ENCODE measurements at regions not wholly inside any gene's neighbourhood (a gene's known extent, or its start where the extent isn't known, plus 50 kb on each side); places are given as distances from the start of the nearest gene placed in this dataset.
"Not testable (repeated sequence)": the region's sequence is repeated elsewhere in the genome, so short reads cannot be mapped to it uniquely, and the experiment has no call there.

DNA sequence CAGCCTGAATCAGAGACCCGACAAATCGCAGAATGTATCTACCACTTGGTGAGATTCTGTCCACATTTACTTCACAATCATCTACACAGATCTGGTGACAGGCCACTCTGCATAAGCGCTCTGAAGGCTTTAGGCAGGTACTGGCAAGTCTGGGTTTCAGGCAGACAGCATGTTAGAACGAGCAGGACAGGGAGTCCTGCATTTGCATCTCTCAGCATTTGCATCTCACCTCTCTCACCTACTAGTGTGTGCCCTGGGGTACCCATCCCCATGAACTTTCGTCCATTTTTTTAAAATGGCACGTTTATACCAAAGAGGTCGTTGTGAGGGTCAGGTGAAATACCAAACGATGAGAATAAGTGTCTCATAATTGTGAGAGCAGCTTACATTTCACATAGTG is 108.2 kb downstream of the SPATA31A1 start:
- DNase-seq, result not testable (repeated sequence)

DNA sequence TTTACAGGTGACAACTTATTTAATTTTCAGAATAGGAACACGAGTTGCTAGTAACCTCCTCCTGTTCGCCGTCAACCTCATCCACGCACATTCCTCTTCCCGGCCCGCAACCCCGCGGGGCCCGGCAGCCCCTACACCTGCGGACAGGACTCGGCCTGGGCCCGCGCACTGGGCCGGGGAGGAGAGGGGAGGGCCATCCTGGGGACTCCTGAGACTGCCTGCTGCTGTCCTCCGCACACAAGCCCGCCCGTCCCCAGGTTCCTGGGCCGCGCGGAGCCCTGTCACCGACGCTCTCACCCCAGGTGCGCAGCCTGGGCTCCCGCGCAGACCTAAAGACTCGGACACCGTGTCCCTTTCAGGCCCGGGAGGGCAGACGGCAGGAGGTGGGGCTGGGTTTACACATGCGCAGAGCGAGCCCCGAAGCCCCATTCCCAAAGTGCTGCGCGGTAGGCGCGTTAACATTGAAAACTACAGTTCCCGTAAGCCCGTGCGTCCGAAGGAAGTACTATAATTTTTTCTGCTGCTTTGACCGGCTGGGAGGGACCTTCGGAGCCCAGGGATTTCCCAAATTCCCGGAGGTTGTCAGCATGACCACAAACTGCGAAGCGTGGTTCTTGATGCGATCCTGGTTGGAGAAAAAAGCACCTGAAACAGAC is 108.8 kb downstream of the SPATA31A1 start:
- peak; percentile 28 for DNase-seq

DNA sequence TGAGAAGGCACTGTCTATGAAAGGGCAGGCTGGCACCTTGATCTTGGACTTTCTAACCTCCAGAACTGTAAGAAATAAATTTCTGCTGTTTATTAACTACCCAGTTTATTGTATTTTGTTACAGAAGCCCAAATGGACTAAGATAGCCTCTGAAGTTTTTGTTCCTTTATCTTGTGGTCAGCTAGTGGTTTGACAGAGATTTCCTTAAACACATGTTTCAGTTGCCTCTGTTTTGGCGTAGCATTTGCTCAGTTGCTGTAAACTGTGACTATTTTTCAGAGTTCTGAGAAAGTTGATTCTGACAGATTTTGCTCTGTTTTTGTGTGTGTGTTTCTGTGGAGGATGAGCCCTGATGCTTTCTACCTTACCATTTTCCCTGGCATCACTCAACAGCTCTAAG is 119.0 kb downstream of the SPATA31A1 start:
- not testable (repeated sequence) for DNase-seq

DNA sequence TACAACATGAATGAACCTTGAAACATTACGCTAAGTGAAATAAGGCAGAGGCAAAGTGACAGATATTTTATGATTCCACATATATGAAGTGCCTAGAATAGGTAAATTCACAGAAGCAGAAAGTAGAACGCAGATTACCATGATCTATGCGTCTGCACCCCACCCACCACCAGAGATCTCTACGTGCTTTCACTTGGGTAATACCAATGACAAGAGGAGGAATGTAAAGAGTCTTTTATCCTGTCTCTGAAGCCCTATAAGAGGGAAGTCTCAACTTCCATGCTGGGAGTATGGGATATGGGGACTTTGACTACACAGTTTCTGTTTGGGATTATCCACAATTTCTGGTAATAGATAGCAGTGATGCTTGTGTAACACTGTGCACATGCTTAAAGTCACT is 127.6 kb downstream of the SPATA31A1 start:
- not testable (repeated sequence) for DNase-seq

DNA sequence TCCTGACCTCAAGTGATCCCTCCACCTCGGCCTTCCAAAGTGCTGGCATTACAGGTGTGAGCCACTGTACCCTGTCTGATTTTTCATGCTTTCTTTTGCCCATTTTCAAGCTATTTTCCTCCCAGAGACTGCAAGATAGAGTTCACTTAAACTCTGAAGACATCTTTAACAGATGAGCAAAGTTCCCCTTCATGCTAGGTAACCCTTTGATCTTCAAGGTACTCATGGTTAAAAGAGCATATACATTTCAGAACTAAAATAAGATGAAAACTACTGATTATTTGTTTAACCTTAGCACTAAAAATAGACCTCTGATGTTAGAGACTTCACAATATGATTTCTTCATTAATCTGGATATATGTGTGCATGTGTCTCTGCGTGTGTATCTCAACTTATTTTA is 128.4 kb downstream of the SPATA31A1 start:
- not testable (repeated sequence) for DNase-seq

DNA sequence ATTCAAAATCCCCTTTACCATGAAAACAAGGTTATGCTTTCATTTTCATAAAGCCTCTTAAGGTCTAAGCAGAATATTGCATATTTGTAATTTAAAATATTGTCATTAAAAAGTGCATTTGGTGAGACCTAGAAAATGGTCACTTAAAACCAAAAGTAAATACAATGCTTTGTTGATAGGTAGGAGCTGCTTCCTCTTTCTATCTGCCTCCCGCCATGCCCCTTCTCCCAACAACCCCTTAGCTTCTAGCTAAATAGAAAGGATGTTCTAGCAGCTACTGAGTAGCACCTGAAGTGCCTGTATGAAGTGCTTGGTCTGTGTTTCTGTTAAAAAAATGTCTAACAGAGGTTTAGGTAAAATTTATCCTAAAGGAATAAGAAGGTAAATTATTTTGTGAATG is 128.8 kb downstream of the SPATA31A1 start:
- DNase-seq, result not testable (repeated sequence)

DNA sequence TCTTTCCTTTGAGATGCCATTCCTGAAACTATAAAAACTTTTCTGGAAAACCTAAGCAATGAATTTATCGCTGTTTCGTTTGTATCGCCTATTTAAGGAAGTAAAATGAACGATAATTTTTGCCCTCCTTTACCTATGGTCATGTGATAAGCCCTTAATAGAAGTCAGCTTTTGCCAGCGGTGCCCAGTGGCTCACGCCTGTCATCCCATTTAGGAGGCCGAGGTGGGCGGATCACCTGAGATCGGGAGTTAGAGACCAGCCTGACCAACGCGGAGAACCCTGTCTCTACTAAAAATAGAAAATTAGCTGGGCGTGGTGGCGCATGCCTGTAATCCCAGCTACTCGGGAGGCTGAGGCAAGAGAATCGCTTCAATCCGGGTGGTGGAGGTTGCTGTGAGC is 132.0 kb downstream of the SPATA31A1 start:
- DNase-seq, result not testable (repeated sequence)

DNA sequence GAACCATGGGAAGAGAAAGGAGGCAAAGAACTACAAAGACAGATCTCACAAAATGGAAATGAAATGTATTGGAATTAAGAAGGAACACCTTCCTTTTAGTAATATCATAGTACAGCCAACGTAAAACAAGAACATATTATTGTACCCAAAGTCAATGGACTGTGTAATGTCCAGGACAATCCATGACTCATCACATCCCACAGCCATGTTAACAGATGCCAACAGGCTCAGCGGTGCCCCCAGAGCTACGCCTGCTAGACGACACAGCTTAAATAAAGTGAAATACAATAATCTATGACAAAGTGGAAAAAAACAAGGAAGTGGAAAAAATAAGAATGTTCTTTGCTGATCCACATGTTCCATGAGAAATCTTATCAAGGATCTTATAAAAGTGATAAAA is 140.8 kb downstream of the SPATA31A1 start:
- not testable (repeated sequence) for DNase-seq

DNA sequence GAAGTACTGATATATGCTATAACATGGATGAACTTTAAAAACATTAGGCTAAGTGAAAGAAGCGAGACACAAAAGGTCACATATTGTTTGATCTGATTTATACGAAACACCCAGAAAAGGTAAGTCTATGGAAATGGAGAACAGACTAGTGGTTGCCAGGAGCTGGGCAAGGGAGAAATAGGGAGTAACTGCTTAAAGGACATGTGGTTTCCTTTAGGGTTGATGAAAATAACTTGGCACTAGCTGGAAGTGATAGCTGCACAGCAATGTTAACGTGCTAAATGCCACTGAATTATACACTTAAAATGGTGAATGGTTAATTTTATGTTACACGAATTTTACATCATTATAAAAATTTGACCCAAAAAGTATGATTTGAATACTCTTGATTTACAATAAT is 147.7 kb downstream of the SPATA31A1 start:
- DNase-seq, result not testable (repeated sequence)

DNA sequence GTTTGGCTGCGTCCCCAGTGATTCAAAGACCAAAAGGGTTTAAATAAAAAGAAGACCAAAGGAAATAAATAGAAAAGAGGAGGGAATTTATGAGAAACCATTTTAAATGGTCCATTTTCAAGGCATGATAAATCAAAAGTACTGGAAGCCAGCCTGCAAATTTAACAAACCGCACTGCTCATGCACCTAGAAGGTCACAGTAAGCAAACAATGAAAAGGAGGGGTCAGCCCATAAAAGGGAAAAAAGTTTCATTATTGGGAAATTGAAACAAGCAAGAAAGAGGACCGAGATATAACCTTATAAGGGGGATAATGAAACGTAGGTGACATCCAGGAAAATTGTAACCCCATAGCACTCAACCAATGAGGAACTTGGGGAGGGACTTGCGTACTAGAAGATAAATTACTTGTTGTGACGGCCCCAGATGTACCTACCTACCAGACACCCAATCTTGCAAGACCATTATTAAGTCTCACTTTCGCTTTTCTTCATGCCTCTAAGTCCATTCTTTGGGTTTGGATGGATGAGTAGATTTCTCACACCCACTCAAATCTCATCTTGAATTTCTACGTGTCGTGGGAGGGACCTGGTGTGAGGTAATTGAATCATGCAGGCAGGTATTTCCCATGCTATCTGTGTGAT is 172.0 kb downstream of the SPATA31A1 start:
- not testable (repeated sequence) for DNase-seq

DNA sequence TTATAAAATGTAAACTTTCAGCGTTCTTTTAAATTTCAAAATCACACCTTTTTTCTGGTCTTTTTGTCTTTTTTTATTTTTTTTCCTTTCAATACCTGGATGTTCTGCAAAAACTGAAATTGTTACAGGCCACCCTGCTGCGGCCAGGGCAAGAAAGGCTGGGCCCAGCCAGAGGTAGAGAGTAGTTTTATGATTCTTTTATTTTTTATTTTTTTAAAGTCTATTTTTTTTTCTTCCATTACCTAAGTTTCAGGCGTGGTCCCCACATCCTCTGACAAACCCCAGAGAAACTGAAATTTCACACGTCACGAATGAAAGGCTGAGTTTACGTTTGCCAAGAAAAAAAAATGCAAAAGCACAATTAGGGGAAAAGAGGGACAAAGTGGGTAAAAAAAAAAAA is 177.1 kb downstream of the SPATA31A1 start:
- not testable (repeated sequence) for DNase-seq

DNA sequence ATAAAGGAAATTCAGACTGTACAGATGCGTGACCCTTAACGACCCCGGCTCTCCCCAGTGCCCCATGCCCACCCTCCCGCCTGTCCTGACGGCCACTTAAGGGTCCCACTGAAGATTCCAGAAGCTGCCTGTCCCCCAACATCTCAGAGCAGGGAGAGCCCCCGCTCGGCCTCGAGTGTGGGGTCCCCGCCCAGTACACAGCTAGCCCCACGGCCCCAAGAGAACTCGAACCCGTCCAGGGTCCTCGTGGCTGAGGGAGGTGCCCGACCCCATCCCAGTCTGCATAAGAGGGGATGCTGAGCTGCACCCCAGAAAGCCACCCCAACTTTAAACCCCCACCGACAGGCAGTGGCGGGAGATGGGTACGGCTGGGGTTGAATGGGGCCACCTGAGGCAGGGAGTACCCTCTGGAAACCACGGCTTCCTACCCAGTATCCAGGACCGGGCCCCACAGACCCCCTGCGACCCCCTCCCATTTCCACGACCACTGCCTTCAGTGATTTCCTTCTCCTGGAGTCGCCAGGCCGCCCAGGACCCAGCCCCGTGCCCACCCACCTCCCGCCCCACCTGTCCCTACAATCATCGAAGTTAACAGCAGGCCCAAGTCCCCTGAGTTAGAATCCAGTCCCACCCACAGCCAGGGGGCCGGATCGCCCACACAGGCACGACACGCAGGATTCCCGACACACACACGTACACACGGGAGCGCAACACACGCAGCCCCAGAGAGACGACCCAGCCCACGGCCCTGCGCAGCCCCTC is 177.7 kb downstream of the SPATA31A1 start:
- DNase-seq, result not testable (repeated sequence)

DNA sequence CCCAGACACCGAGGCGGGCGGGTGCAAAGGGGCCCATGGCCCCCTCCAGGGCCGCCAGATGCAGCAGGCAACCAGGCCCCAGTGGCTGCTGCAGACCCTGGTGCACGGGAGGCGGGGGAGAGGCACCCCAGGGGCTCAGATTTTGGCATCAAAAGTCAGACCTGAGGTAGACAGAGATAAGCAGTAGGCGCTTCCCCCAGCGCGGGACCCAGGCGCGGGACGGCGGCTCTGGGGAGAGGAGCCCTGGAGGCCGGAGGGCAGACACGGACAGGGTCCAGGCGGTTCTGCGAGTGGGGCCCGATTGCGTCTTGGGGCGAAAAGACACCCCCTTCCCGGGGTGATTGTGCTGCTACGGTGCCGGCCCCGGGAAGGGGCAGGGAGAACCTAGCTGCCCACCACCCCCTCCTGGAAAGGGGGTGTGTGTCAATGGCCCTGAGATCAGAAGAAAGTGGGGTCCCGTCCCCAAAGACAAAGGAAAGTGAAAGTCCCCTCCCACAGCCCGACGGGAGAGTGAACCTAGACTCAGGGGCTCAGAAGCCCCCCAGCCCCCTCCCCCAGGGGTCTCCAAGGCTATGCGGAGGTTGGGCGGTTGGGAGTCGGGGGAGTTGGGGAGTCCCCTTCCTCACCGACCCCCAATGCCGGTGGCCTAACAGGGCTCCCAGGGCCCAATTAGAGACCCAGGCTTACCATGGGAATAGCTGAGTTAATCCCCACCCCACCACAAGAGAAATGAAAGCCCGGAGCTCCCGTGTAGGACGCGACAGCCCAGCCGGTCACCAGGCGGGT is 178.5 kb downstream of the SPATA31A1 start:
- not testable (repeated sequence) for DNase-seq

DNA sequence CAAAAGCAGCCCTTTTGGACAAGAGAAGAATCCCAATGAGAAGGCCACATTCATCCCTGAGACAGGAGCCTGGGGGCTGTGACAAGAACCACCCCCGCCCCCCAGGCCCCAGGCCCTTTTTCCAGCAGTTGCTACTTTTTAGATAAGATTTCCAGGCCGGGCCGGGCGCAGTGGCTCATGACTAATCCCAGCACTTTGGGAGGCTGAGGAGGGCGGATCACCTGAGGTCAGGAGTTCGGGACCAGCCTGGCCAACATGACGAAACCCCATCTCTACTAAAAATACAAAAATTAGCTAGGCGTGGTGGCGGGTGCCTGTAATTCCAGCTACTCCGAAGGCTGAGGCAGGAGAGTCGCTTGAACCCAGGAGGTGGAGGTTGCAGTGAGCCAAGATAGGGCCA is 179.4 kb downstream of the SPATA31A1 start:
- not testable (repeated sequence) for DNase-seq

DNA sequence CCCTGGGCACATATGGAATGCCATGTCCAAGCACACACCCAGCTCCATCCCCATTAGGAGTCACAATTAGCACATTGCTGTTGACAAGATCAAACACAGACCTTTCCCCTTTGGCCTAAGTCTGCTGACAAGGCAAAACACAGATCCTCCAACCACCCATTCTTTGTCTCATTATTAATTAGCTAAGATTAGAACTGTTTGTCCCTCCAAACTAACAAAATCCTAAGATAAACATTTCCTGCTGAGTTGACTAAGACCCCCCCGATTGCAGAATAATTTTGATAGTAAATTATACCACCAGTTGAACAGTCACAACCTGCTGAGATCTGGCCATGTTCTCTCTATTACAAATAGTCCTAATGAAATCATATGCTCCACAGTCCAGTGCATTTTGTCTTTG is 186.7 kb downstream of the SPATA31A1 start:
- DNase-seq, result not testable (repeated sequence)

DNA sequence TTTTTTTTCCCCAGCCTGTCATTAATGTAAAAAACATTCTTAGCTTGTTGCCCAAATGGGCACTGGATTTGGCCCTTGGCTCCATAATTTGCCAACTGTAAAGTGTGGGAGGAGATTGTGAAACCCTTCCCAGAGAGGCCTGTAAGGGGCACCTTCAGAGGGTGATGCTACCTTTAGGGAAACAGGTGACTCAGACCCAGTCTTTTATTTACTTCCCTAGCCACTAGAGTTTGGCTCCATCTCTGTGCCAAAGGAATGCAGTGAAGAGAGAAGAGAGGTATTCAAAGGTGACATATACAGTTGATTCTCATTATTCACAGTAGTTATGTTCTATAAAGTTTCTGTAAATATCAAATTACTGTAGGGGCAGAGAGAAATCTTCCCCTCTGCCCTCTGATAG is 189.6 kb downstream of the SPATA31A1 start:
- not testable (repeated sequence) for DNase-seq

DNA sequence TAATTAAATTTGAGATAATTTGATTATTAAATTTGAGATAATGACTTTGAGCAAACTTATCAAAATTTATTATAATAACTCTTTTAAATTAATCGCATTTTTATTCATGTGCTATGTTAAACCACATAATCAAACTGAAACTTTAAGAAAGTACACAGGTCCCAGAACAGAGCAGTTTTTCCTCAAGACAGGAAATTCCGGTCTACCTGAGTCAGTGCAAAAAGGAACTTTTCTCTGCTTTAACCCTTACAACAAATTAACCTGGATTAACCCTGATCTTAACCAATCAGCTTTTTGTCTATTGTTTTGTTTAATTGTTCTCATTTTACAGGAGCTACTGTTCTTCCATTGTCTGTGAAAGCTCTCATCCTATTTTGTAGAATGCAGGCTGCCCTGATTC is 195.1 kb downstream of the SPATA31A1 start:
- DNase-seq, result not testable (repeated sequence)

DNA sequence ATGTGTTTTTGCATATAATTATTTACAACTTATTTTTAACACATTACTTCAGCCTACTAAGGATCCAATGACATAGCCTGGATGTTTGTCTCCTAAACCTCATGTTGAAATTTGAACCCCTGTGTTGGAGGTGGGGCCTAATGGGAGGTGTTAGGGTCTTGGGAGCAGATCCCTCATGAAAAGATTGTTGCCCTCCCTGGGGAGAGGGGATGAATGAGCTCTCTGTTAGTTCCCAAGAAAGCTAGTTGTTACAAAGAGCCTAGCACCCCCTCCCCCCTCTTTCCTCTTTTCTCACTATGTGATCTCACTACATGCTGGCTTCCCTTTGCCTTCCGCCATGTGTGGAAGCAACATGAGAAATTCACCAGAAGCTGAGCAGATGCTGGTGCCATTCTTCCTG is 196.1 kb downstream of the SPATA31A1 start:
- DNase-seq, result not testable (repeated sequence)

DNA sequence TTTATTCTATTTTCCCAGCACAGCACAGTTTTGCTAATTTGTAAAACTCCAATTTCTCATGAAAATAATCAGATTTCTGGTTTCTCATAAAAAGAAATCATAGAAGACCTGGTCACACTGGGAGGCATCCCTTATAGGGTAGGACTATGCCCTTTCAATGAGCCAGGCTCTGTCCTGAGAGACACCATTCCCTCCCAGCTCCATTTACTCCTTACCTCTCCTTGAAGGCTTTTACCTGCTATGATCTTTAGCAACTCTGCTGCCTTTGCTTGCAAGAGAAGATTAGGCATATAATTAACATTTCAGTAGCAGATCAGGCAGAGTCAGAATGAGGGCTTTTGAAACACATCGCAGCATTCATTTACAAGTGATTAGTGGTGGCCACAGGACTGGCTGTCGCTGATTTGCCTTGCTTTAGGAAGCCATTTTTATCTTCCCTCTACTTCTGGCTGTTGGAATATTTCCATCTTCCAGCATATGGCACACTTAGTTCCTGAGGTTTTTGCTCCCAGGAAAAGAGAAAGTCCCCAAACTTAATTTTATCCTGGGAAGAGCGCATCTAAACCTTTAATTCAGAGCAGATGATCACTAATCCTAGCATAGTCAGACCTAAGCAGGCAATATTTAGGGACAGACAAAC is 196.9 kb downstream of the SPATA31A1 start:
- DNase-seq, result not testable (repeated sequence)

DNA sequence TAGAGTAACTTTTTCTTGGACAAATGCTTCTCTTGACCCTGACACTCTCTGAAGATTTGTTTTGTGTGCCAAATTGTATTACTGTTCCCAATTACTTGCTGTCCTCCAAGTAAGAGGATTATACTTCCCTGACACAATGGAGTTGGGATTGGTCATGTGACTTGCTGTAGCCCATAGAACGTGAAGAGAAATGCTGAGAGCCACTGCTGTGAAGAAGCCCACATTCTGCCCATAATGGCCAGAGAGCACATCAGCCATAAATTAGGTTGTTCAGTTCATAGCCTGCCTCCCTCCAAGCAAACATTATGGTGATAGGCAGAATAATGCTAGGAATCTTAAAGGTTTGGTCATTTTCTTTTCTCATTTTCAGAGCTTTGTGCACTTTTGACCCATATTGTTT is 198.9 kb downstream of the SPATA31A1 start:
- DNase-seq, result not testable (repeated sequence)

DNA sequence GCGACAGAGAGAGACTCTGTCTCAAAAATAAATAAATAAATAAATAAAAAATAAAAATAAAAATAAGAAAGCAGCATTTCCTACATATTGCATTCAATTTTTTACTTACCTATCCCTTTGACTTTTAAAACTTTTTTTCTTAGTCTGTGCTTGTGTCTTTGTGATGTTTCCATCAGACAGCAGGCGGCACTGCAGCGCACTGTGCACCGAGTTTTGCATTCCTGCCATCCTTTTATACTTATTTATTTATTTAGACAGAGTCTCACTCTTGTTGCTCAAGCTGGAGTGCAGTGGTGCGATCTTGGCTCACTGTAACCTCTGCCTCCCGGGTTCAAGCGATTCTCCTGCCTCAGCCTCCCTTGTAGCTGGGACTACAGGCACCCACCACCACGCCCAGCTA is 203.9 kb downstream of the SPATA31A1 start:
- DNase-seq, result not testable (repeated sequence)

DNA sequence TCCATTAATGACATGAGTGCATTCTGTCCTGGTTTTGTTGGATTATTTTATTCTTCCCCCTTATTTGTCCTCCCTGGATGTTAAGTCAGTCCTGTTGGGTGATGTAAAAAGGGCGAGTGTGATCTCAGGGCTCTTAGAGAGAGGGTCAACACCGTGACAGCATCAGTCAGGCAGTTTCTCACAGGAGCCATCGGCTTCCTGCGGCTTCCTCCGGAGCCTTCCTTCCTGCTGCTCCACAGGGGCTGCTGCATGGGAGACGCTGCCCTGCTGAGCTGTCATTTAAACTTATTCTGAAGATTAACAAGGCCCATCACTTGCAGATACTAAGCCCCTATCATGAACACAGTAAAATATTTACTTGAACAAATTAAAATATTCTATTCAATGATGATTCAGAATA is 211.3 kb downstream of the SPATA31A1 start:
- not testable (repeated sequence) for DNase-seq
